HG02870 (cell line): ENCODE measurements at regions not wholly inside any gene's neighbourhood (a gene's known extent, or its start where the extent isn't known, plus 50 kb on each side); places are given as distances from the start of the nearest gene placed in this dataset.
A peak's percentile ranks its signal among the peaks of the same experiment; 100 is the strongest.

Experiments
- ATAC-seq: cut with Tn5 transposase; IDR thresholded peaks from one replicate; pipeline ENCODE4 v1.9.1; 2021; ENCODE audit warnings: mild to moderate bottlenecking, moderate library complexity; ENCODE audit not compliant: unreplicated experiment

- no peak for ATAC-seq
Measured at GRCh38 chr1:75984781-75985180, 52.6 kb upstream of the ASB17 start.

DNA sequence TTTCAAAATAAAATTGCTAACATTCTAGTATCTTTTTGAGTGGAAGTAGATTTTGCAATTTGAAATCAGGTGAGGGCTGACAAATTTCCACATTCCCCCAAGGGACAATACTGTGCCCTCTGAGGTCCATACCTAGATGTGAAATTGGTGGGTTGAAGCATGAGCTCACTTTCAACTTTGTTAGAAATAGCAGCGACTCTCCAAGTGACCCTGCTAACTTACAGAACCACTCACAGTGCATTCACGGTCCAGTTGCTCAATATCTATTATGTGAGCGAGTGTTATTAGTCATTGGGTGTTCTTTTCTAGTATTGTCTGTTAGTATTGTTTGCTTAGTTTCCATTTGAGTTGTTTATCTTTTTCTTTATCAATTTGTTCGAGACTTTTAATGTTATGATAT, 53.6 kb upstream of the ASB17 start:
- peak; percentile 91 for ATAC-seq

GRCh38 chr1:75986478-75986877, 54.3 kb upstream of the ASB17 start:
- ATAC-seq: no peak

GRCh38 chr1:75989121-75989520, 56.9 kb upstream of the ASB17 start:
- no peak for ATAC-seq

DNA sequence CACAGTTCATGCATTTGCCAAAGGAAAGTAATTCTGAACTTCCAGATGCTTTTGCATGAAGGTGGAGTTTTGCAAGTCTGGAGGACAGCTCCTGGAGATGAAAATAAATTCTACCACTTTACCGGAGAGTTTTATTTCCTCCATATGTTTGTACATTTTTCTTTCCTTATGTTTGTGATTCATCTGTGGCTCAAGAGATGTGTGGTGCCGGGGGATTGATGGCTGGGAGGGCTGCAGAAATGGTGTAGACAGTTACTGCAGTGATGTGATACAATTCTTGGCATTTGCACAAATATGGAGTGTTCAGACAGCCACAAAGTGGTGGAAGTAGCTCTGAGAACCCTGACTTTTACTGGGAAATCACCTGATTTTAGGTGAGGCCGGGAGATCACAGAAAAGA, 58.5 kb upstream of the ASB17 start:
- ATAC-seq: no peak

- ATAC-seq: peak; percentile 91
Measured at GRCh38 chr1:75991497-75992114, 59.4 kb upstream of the ASB17 start.

- no peak for ATAC-seq
Measured at GRCh38 chr1:75992312-75992711, 60.1 kb upstream of the ASB17 start.

GRCh38 chr1:75993661-75994060, 61.5 kb upstream of the ASB17 start:
- ATAC-seq: no peak

- no peak for ATAC-seq
Measured at GRCh38 chr1:75996196-75996595, 64.0 kb upstream of the ASB17 start.

GRCh38 chr1:75999034-75999433, 66.8 kb upstream of the ASB17 start:
- ATAC-seq: no peak

DNA sequence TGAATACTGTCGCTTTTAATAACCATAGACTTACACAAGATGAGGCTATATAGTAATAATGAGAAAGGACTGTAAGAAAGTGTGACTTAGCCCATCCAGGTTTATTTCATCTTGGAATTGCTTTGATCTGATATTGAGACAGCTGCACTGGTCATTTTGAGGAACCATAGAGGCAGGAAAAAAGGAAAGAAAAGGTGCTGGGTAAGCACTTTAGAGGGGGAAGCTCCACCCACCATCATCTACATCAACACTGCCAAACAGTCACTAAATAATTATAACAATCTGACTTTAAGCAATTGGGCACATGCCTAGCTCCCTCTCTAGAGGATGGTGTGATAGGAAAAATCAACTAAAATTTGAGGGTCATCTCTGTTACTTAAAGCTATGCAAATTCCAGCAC, 70.6 kb upstream of the ST6GALNAC3 start:
- no peak for ATAC-seq

GRCh38 chr1:76005765-76006164, 68.8 kb upstream of the ST6GALNAC3 start:
- no peak for ATAC-seq

- no peak for ATAC-seq
Measured at GRCh38 chr1:76006234-76006633, 68.3 kb upstream of the ST6GALNAC3 start.

GRCh38 chr1:76010802-76011201, 63.7 kb upstream of the ST6GALNAC3 start:
- no peak for ATAC-seq

DNA sequence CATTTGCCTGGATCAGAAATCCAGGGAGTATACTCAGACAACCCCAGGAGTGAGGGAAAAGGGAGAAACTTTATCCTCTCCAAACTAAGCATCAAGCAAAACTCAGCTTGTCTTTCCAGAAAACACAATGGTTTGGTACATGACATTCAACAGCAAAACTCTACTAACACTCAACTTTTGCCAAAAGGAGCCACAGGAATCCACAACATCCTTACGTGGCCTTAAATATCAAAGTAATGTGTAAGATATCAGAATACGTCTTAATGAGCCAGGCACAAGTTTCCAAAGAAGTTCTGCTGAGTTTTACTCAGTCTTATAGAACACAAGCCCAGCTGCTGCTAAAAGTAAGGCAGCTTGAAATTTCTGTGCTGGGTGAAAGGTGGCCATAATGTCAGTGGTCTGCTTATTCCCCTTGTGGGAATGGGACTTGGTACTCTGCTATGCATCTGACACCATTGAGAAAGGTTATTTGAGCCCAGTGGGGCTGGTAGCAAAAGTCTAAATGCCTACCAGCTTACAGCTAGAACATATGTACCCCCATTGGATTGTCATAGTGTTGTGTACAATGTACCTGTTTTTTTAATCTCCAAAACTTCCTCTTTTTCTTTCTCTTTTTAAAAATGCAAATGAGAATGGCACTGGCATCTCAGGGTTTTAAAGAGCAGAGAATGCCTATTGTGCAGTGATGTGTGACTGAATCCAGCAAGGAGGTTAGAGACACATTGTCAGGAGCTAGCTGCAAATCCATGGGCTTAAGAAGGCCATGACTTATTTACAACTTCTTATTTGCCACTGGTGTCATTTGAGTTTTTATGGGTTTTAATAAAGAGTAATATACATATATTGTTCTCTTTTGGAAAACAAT, 62.0 kb upstream of the ST6GALNAC3 start:
- ATAC-seq: no peak

DNA sequence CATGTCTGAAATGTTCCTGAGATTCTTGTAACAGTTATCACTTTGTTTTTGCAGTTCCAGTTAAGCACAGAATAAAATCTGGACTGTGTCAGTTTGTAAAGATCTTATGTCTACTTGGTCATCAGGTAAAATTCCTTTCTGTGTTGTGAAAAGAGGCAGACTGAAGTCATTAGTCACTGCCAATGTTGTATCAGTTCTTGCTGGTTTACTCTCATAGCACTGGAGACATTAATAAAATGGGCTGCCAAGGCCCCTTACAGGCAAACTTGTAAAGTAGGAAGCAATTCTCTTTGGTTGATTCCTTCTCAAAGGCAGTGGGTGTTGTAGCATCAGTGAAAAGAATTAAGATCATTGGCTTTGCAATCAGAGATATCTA, 61.4 kb upstream of the ST6GALNAC3 start:
- no peak for ATAC-seq

- no peak for ATAC-seq
Measured at GRCh38 chr1:76015478-76016103, 59.0 kb upstream of the ST6GALNAC3 start.

DNA sequence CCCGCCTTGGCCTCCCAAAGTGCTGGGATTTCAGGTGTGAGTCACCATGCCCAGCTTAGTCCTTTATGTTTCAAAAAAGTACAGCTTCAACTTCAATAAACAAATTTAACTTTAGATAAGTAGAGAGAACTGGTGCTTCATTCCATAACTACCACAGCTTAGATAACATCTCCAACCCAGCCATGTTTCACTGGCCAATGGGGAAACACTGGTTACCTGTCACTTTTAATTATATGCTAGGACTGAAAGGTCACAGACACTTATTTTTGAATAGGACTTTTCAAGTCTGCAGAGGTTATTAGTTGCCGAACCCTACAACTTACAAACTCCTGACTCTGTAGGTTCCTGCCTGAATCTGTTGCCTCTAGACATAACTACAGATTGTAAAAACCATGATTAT, 56.5 kb upstream of the ST6GALNAC3 start:
- ATAC-seq: no peak

DNA sequence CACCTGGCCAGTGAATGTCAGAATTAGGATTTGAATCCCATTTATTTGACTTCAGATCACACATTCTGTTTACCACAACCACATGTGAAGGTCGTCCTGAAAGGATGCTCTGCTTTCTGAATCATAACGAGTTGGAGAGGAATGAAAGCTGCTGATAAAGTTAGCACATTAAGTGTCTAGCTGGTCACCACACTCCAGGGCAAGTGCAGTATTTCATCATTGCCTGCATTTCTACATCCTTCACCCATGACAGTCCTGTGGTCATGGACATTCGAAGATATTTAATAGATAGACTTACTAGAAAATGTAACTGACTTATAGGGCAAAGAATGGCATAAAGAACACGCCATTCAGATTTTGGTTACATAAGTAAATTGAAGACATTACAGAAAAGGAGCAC, 52.7 kb upstream of the ST6GALNAC3 start:
- ATAC-seq: no peak

GRCh38 chr1:76023669-76024435, 50.7 kb upstream of the ST6GALNAC3 start:
- no peak for ATAC-seq
